Colonic mucosa (tissue), 4 donors: ENCODE measurements at regions not wholly inside any gene's neighbourhood (a gene's known extent, or its start where the extent isn't known, plus 50 kb on each side); places are given as distances from the start of the nearest gene placed in this dataset.

Experiments
- DNase-seq: peaks from one replicate; pipeline ENCODE4 v3.0.0-alpha.2; 2020
- H3K27ac ChIP-seq: fragments of 200-600 bp; one replicate; pipeline ENCODE4 v1.8.0; 2021
- H3K27me3 ChIP-seq: fragments of 200-600 bp; one replicate; pipeline ENCODE4 v1.8.0; 2021
- H3K36me3 ChIP-seq: fragments of 200-600 bp; one replicate; pipeline ENCODE4 v1.8.0; 2021
- H3K4me1 ChIP-seq: fragments of 200-600 bp; one replicate; pipeline ENCODE4 v1.8.0; 2021; ENCODE audit warnings: mild to moderate bottlenecking
- H3K4me3 ChIP-seq: fragments of 200-600 bp; one replicate; pipeline ENCODE4 v1.8.0; 2021
- H3K9ac ChIP-seq, 2 donors: one replicate each; pipeline ENCODE4 v1.7.0; 2013; ENCODE audit warnings: control low read depth in 2 of 2, low read depth in 2 of 2, low read length in 2 of 2
- H3K9me3 ChIP-seq: fragments of 200-600 bp; one replicate; pipeline ENCODE4 v1.8.0; 2021
- intact Hi-C: fragments of 100-400 bp; cut with DNase I; formaldehyde crosslinking; loops from one replicate; pipeline ENCODE4 v1.14.1; 2022
- TF ChIP-seq, protein P1 (sequence below): fragments of 200-600 bp; IDR thresholded peaks from one replicate; pipeline ENCODE4 v1.8.0; 2022; ENCODE audit warnings: antibody characterized with exemption, mild to moderate bottlenecking
- donor health status: healthy.
- donor health status: DM: no; HTN: no; CAD: no.
- donor health status: DM: no; HTN: no; CAD: no.

DNA sequence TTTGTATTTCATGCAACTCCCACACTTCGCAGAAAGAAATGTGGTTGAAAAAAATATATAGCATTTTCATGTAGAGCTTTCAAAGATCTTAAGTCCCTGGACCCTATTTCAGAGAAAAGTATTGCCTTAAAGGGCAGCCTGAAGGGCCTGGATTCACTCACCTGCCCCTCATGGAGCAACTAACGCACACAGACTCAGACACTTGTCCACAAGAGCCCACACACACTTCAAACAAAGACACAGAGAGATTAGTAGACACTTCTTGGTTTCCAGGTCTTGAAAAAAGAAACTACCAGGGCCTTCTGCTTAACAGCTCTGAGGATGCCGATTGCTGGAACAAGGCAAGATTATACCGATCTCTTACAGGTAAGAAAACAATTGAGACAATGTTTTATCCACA, 122.2 kb downstream of the ZBTB18 start:
- Histone ChIP-seq H3K27me3 (no peaks in the 10 kb centered on the region), H3K9ac (no peak overlapping the region), H3K9me3 (no peaks in the 10 kb centered on the region), H3K36me3 (no peaks in the 10 kb centered on the region), H3K4me1 (no peaks in the 10 kb centered on the region), H3K4me3 (no peak overlapping the region), H3K27ac (no peak overlapping the region)
- intact Hi-C loops, result no loop called here
- no peak for DNase-seq
- TF ChIP-seq, protein P1, sequence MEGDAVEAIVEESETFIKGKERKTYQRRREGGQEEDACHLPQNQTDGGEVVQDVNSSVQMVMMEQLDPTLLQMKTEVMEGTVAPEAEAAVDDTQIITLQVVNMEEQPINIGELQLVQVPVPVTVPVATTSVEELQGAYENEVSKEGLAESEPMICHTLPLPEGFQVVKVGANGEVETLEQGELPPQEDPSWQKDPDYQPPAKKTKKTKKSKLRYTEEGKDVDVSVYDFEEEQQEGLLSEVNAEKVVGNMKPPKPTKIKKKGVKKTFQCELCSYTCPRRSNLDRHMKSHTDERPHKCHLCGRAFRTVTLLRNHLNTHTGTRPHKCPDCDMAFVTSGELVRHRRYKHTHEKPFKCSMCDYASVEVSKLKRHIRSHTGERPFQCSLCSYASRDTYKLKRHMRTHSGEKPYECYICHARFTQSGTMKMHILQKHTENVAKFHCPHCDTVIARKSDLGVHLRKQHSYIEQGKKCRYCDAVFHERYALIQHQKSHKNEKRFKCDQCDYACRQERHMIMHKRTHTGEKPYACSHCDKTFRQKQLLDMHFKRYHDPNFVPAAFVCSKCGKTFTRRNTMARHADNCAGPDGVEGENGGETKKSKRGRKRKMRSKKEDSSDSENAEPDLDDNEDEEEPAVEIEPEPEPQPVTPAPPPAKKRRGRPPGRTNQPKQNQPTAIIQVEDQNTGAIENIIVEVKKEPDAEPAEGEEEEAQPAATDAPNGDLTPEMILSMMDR, result no peak

- H3K9me3 ChIP-seq, result no peaks in the 10 kb centered on the region
- no peaks in the 10 kb centered on the region for H3K4me1 ChIP-seq
- H3K27me3 ChIP-seq, result no peaks in the 10 kb centered on the region
- no peak overlapping the region for H3K9ac ChIP-seq
- TF ChIP-seq, protein P1, result no peak
- H3K27ac ChIP-seq, result no peak overlapping the region
- intact Hi-C loops, result no loop called here
- H3K4me3 ChIP-seq, result no peak overlapping the region
- H3K36me3 ChIP-seq, result no peaks in the 10 kb centered on the region
- DNase-seq, result no peak
Observed at GRCh38 chr1:244173769-244174168, 122.7 kb downstream of the ZBTB18 start.

DNA sequence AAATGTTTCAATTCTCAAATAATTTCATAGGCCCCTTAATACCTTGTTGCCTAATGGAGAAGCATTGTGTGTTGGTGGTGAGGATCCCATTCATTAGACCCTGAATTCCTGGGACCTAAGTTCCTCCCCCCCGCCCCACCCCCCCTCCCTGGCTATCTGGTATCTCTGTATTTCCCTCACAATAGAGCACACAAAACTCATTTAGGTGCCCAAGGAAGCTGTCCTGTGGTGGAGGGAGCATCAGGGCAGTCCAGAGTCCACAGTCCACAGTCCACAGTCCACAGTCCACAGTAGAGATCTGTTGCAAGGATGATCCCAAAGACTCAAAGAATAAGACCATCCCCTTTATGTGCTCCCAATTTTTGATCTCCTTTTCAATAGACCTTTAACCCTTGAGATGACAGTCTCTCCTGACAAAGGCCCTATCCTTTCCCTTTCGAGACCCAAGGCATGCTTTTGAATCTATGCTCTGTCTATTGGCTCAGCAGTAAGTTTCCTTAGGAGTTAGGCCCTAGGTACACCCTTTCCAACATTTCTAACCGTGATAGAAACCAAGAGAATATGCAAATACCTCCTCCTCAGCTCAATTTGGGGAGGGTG, 123.9 kb downstream of the ZBTB18 start:
- H3K36me3 ChIP-seq, result no peaks in the 10 kb centered on the region
- DNase-seq, result no peak
- no peak overlapping the region for H3K4me3 ChIP-seq
- H3K9ac ChIP-seq, result no peak overlapping the region
- H3K9me3 ChIP-seq, result no peaks in the 10 kb centered on the region
- H3K27ac ChIP-seq, result no peak overlapping the region
- intact Hi-C loops, result no loop called here
- no peaks in the 10 kb centered on the region for H3K27me3 ChIP-seq
- H3K4me1 ChIP-seq, result no peaks in the 10 kb centered on the region
- TF ChIP-seq, protein P1, result no peak

GRCh38 chr1:244176201-244176600, 125.1 kb downstream of the ZBTB18 start:
- no peak overlapping the region for H3K4me3 ChIP-seq
- intact Hi-C loops, result no loop called here
- H3K4me1 ChIP-seq, result no peaks in the 10 kb centered on the region
- H3K36me3 ChIP-seq, result no peaks in the 10 kb centered on the region
- no peak overlapping the region for H3K27ac ChIP-seq
- TF ChIP-seq, protein P1, result no peak
- H3K9ac ChIP-seq, result no peak overlapping the region
- no peaks in the 10 kb centered on the region for H3K27me3 ChIP-seq
- no peaks in the 10 kb centered on the region for H3K9me3 ChIP-seq
- DNase-seq, result no peak

DNA sequence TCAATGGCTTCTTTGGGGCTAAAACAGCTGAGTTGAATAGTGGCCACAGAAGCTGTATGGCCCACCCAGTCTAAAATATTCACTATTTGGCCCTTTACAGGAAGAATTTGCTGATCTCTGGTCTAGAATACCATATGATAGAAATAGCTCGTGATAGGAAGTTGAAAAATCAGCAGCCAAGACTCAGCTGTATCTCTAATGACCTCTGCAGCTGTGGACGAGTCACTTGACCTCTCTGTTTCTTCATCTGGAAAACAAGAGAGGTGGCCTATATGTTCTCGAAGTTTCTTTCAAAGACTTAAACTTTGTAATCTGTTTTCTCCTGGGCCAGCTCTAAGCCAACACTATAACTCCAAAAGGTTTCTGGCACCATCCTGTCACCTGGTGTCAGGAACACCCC, 129.2 kb downstream of the ZBTB18 start:
- Histone ChIP-seq H3K4me1 (no peaks in the 10 kb centered on the region), H3K4me3 (no peak overlapping the region), H3K27ac (no peak overlapping the region), H3K36me3 (no peaks in the 10 kb centered on the region), H3K9ac (no peak overlapping the region), H3K27me3 (no peaks in the 10 kb centered on the region), H3K9me3 (no peaks in the 10 kb centered on the region)
- intact Hi-C loops, result no loop called here
- no peak for DNase-seq
- TF ChIP-seq, protein P1, result no peak
